WI38 (cell line): ENCODE measurements at regions not wholly inside any gene's neighbourhood (a gene's known extent, or its start where the extent isn't known, plus 50 kb on each side); places are given as distances from the start of the nearest gene placed in this dataset.
"Not testable (repeated sequence)": the region's sequence is repeated elsewhere in the genome, so short reads cannot be mapped to it uniquely, and the experiment has no call there.

Experiments
- H3K4me3 ChIP-seq: 2 replicates; pipeline ENCODE4 v1.5.1; 2011; ENCODE audit warnings: low read depth, mild to moderate bottlenecking, control low read depth, low read length
- TF ChIP-seq, protein P1 (sequence below): IDR thresholded peaks from 2 replicates; pipeline ENCODE4 v1.5.1; 2012; ENCODE audit warnings: low read depth, mild to moderate bottlenecking, control low read depth, low read length

DNA sequence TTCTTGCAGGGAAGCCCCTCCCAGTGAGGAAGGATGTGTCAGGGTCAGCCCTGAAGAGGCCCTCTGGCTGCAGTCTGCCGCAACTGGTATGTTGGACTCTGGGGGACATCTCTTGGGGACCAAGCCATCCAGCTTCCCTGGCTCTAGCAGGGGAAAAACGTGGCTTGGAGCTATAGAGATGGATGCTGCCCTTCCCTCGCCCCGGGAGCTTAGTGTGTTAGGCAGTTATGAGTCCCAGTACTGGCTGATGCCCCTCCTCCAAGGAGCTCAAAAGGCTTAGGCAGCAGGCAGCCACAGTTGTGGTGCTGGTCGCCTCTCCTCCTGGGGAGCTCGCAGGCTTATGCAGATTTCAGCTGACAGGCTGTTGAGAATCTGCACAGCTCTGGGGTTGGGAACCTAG, 353.1 kb upstream of the GBE1 start:
- no peak overlapping the region for H3K4me3 ChIP-seq
- TF ChIP-seq, protein P1, sequence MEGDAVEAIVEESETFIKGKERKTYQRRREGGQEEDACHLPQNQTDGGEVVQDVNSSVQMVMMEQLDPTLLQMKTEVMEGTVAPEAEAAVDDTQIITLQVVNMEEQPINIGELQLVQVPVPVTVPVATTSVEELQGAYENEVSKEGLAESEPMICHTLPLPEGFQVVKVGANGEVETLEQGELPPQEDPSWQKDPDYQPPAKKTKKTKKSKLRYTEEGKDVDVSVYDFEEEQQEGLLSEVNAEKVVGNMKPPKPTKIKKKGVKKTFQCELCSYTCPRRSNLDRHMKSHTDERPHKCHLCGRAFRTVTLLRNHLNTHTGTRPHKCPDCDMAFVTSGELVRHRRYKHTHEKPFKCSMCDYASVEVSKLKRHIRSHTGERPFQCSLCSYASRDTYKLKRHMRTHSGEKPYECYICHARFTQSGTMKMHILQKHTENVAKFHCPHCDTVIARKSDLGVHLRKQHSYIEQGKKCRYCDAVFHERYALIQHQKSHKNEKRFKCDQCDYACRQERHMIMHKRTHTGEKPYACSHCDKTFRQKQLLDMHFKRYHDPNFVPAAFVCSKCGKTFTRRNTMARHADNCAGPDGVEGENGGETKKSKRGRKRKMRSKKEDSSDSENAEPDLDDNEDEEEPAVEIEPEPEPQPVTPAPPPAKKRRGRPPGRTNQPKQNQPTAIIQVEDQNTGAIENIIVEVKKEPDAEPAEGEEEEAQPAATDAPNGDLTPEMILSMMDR, result no peak

DNA sequence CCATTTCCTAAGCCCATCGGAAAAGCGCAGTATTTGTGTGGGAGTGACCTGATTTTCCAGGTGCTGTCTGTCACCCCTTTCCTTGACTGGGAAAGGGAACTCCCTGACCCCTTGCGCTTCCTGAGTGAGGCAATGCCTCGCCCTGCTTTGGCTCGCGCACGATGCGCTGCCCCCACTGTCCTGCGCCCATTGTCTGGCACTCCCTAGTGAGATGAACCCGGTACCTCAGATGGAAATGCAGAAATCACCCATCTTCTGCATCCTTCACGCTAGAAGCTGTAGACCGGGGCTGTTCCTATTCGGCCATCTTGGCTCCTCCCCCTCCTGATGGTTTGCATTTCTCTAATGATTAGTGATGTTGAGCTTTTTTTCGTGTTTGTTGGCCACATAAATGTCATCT, 349.3 kb upstream of the GBE1 start:
- H3K4me3 ChIP-seq, result not testable (repeated sequence)

DNA sequence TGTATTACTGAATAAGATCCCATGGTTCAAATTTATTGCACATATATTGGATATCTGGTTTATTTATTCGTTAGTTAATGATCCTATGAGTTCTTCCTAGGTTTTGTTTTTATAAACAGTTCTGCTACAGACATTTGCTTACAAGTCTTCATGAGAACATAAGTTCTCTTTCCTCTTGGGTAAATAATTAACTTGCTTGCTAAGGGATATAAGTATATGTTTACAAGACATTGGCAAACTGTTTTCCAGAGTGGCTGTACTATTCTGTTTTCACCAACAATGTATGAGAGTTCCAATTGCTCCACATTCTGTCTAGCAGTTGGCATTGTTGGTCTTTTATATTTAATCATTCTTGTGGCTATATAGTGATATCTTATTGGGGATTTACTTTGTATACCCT, 341.8 kb upstream of the GBE1 start:
- TF ChIP-seq, protein P1, result no peak

DNA sequence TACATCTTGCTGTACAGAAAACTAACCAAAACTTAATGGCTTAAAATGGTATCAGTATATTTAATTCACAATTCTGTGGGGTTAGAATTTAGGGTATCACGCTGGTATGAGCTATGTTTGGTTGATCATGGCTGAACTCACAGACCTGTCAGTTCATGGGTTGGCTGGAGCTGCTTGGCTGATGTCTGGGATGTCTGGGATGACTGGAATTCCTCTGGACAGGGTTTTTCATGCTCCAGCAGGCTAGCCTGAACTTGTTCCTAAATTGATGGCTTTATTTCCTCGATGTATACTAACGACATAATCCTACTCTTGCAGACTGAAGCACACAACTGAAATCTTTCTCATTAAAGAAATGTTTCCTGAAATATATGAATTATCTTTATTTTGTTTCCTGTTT, 338.9 kb upstream of the GBE1 start:
- TF ChIP-seq, protein P1, result no peak
- no peak overlapping the region for H3K4me3 ChIP-seq

More for the DNA sequence above, 341.8 kb upstream of the GBE1 start:
- no peak overlapping the region for H3K4me3 ChIP-seq

DNA sequence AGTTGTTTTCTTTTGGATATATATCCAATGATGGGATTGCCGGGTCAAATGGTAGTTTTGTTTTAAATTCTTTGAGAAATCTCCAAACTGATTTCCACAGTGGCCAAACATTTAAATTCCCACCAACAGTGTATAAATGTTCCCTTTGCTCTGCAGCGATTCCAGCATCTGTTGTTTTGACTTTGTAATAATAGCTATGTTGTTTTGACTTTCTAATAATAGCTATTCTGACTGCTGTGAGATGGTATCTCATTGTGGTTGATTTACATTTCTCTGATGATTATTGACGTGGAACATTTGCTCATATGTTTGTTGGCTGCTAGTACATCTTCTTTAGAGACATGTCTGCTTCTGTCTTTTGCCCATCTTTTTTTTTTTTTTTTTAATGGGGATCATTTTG, 332.2 kb upstream of the GBE1 start:
- H3K4me3 ChIP-seq, result no peak overlapping the region
- TF ChIP-seq, protein P1, result no peak

DNA sequence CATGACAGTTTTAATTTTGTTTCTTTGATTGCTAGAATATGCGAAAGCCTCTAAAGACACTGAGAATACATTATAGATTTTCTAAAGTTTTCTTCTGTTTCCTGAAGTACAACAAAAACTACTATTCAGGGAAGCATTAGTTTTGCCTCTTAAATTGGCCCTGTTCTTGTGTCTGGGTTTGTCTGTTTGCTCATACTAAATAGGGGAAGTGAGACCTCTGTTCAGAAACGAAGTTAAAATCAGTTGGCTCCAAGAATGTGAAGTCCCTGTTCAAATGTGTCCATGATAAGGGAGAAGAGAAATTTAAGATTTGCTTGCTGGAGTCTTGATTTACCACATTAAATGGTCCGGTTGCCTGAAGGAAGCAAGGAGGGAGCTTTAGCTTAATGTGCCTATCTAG, 327.3 kb upstream of the GBE1 start:
- no peak overlapping the region for H3K4me3 ChIP-seq
- TF ChIP-seq, protein P1, result no peak

DNA sequence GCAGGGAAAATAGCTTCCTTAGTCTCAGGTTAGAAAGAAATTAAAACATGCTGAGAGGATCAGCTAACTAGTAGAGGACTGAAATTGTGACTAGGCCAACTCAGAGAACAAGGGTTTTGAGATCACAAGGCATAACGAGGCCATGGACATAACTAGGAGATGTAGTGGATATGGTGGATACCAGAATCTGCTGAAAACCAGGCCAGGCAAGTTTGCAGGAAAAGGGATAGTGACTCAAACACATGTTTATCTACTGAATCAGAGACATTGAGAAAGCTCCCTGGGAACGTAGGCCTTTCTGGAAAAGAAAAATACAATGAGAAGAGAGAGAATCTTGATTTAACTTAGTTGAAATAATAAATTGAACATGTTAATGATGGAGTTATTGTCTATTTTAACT, 326.5 kb upstream of the GBE1 start:
- TF ChIP-seq, protein P1, result no peak
- no peak overlapping the region for H3K4me3 ChIP-seq

DNA sequence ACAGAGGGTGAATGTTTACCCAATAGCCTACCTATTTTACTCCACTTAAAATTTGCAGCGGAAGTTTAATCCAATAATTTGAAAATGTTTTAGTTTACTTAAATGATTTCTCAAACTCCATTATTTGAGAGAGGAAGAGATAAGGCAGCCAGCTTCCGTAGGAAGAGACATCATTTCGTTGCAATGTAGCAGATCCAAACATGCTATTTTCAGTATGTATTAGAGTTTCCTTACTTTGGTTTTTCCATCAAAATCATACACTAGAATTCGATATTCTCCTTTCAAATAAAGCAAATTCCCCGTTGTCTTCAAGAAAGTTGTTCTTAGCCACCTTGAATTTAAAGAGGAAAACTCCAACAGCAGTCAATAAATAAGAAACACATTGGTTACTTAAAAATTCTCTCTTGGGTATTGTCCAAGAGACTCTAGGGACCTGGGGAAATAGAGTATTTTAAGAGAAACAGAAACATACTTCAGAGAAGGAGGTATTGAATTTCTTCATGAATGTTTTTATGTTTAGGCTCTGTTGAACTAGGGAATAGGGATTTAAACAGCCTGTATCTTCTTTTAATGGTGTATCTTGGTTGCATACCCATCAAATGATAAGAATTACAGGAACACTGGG, 324.5 kb upstream of the GBE1 start:
- no peak overlapping the region for H3K4me3 ChIP-seq
- TF ChIP-seq, protein P1, result no peak
